Ascending aorta (tissue), 2 donors: ENCODE measurements at regions not wholly inside any gene's neighbourhood (a gene's known extent, or its start where the extent isn't known, plus 50 kb on each side); places are given as distances from the start of the nearest gene placed in this dataset.
"Not testable (repeated sequence)": the region's sequence is repeated elsewhere in the genome, so short reads cannot be mapped to it uniquely, and the experiment has no call there.

ENCODE experiments used
- DNase-seq, 2 donors: peaks; one replicate each; pipeline ENCODE4 v3.0.0-alpha.2; 2019; ENCODE audit warnings: low spot score in 2 of 2
- H3K27ac ChIP-seq, 2 donors: fragments of 200-600 bp; sonication (generic); one replicate each; pipeline ENCODE4 v1.5.1; 2016 to 2017; ENCODE audit warnings: mild to moderate bottlenecking in 1 of 2
- H3K27me3 ChIP-seq: fragments of 200-600 bp; sonication (generic); one replicate; pipeline ENCODE4 v1.5.1; 2017
- H3K36me3 ChIP-seq, 2 donors: fragments of 200-600 bp; sonication (generic); one replicate each; pipeline ENCODE4 v1.5.1; 2016
- H3K4me1 ChIP-seq, 2 donors: fragments of 200-600 bp; sonication (generic); one replicate each; pipeline ENCODE4 v1.5.1; 2016 to 2017; ENCODE audit warnings: mild to moderate bottlenecking in 1 of 2
- H3K4me3 ChIP-seq, 2 donors: fragments of 200-600 bp; sonication (generic); one replicate each; pipeline ENCODE4 v1.5.1; 2016 to 2017; ENCODE audit warnings: mild to moderate bottlenecking in 1 of 2
- H3K9me3 ChIP-seq, 2 donors: fragments of 200-600 bp; sonication (generic); one replicate each; pipeline ENCODE4 v1.5.1; 2016
- CTCF ChIP-seq, 3 experiments: fragments of 200-600 bp in 2 of 3; fragments of 450-650 bp in 1 of 3; sonication (generic) in 2 of 3; IDR thresholded peaks; one replicate each; pipeline ENCODE4 v1.5.1; 2016 to 2019; ENCODE audit warnings: antibody characterized with exemption in 3 of 3, mild to moderate bottlenecking in 1 of 3, moderate library complexity in 1 of 3
- intact Hi-C: fragments of 100-400 bp; cut with DNase I; formaldehyde crosslinking; loops from one replicate; pipeline ENCODE4 v1.15.1; 2023

GRCh38 chr13:64078025-64078424 lies 2662.4 kb upstream of the PCDH20 start:
- no peaks in the 10 kb centered on the region for H3K27me3 ChIP-seq
- no peak for DNase-seq
- no peak overlapping the region for H3K4me3 ChIP-seq
- no peak overlapping the region for H3K27ac ChIP-seq
- H3K4me1 ChIP-seq, result no peaks in the 10 kb centered on the region
- H3K9me3 ChIP-seq, result no peaks in the 10 kb centered on the region
- H3K36me3 ChIP-seq, result no peaks in the 10 kb centered on the region
- intact Hi-C loops, result no loop called here
- TF ChIP-seq CTCF (IDR thresholded peaks at IDR 0.05), result no peak

- H3K4me1 ChIP-seq, intact Hi-C loops, H3K27me3 ChIP-seq, H3K4me3 ChIP-seq, H3K27ac ChIP-seq, H3K9me3 ChIP-seq, H3K36me3 ChIP-seq, DNase-seq: not testable (repeated sequence)
Measured at GRCh38 chr13:64077132-64077835, 2661.6 kb upstream of the PCDH20 start.

DNA sequence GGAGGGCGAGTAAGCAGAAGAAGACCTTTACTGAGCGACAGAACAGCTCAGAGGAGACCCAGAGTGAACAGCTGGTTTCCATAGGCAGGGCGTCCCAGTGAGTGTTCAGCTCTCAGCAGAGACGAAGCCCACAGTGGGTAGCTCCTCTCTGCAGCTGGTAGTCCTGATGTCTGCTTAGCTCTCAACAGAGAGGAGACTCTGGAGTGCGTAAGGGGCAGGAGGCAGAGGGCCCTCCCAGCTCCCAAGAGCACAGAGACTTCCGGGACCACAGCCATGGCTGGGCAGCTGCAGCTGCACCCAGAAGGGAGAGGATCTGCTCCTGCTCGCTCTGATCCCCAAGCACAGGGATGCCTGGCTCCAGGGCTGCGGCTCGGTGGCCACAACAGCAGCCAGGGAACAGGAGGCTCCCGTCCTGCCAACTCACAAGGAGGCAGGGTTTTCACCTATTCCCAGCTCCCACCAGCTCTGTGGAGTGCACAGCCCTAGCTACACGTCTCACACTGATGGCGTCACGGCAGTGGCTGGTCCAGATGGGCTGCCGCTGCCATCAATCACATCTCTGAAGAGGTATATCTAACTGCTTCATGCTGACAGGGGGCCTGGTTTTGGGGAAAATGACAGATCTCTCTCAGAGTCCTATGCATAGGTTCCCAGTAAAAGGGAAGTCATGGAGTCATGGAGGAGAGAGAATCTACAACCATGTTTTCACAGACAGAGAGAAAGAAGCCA lies 2660.1 kb upstream of the PCDH20 start:
- intact Hi-C loops, result no loop called here
- no peaks in the 10 kb centered on the region for H3K36me3 ChIP-seq
- DNase-seq, result no peak

GRCh38 chr13:64074971-64075474 lies 2659.4 kb upstream of the PCDH20 start:
- no peaks in the 10 kb centered on the region for H3K4me1 ChIP-seq
- H3K9me3 ChIP-seq, result no peaks in the 10 kb centered on the region
- no peaks in the 10 kb centered on the region for H3K36me3 ChIP-seq
- H3K4me3 ChIP-seq, result no peak overlapping the region
- TF ChIP-seq CTCF (IDR thresholded peaks at IDR 0.05), result no peak
- no peaks in the 10 kb centered on the region for H3K27me3 ChIP-seq
- no peak for DNase-seq
- intact Hi-C loops, result no loop called here
- H3K27ac ChIP-seq, result no peak overlapping the region

More for the DNA sequence above, 2660.1 kb upstream of the PCDH20 start:
- TF ChIP-seq CTCF (IDR thresholded peaks at IDR 0.05), result no peak
- Histone ChIP-seq H3K27me3 (no peaks in the 10 kb centered on the region), H3K27ac (no peak overlapping the region), H3K4me3 (no peak overlapping the region), H3K4me1 (no peaks in the 10 kb centered on the region), H3K9me3 (no peaks in the 10 kb centered on the region)

GRCh38 chr13:64073203-64073602 lies 2657.6 kb upstream of the PCDH20 start:
- no peaks in the 10 kb centered on the region for H3K36me3 ChIP-seq
- H3K9me3 ChIP-seq, result no peaks in the 10 kb centered on the region
- H3K4me1 ChIP-seq, result no peaks in the 10 kb centered on the region
- no peak for DNase-seq
- no peak overlapping the region for H3K27ac ChIP-seq
- intact Hi-C loops, result no loop called here
- no peaks in the 10 kb centered on the region for H3K27me3 ChIP-seq
- no peak for TF ChIP-seq CTCF (IDR thresholded peaks at IDR 0.05)
- H3K4me3 ChIP-seq, result no peak overlapping the region

- no peak for TF ChIP-seq CTCF (IDR thresholded peaks at IDR 0.05)
Measured at GRCh38 chr13:64071352-64071751, 2655.7 kb upstream of the PCDH20 start.

More at GRCh38 chr13:64071352-64071751, 2655.7 kb upstream of the PCDH20 start:
- H3K27ac ChIP-seq, result no peak overlapping the region
- no peaks in the 10 kb centered on the region for H3K4me1 ChIP-seq
- DNase-seq, result no peak
- no peaks in the 10 kb centered on the region for H3K9me3 ChIP-seq
- H3K27me3 ChIP-seq, result no peaks in the 10 kb centered on the region
- no peaks in the 10 kb centered on the region for H3K36me3 ChIP-seq
- H3K4me3 ChIP-seq, result no peak overlapping the region
- intact Hi-C loops, result no loop called here
